Neural progenitor cell (in vitro differentiated cells): ENCODE measurements at regions not wholly inside any gene's neighbourhood (a gene's known extent, or its start where the extent isn't known, plus 50 kb on each side); places are given as distances from the start of the nearest gene placed in this dataset.
A peak's percentile ranks its signal among the peaks of the same experiment; 100 is the strongest.

Source experiments
- DNase-seq: peaks from one replicate; pipeline ENCODE4 v3.0.0-alpha.2; 2016; ENCODE audit warnings: low spot score
- H2AFZ ChIP-seq: fragments of 200-600 bp; sonication (generic); replicated peaks from 2 replicates; pipeline ENCODE4 v1.6.1; 2016; ENCODE audit warnings: antibody characterized with exemption
- H3F3A ChIP-seq: fragments of 200-600 bp; sonication (generic); 2 replicates; pipeline ENCODE4 v1.6.1; 2016; ENCODE audit warnings: antibody characterized with exemption, low read depth
- H3K27ac ChIP-seq: fragments of 200-600 bp; sonication (generic); 2 replicates; pipeline ENCODE4 v1.5.1; 2016; ENCODE audit warnings: mild to moderate bottlenecking
- H3K27me3 ChIP-seq: fragments of 200-600 bp; sonication (generic); 2 replicates; pipeline ENCODE4 v1.6.1; 2016; ENCODE audit warnings: mild to moderate bottlenecking, moderate library complexity
- H3K36me3 ChIP-seq: fragments of 200-600 bp; sonication (generic); 2 replicates; pipeline ENCODE4 v1.5.1; 2016
- H3K4me1 ChIP-seq: fragments of 200-600 bp; sonication (generic); 2 replicates; pipeline ENCODE4 v1.6.1; 2016; ENCODE audit warnings: mixed run types
- H3K4me2 ChIP-seq: fragments of 200-600 bp; sonication (generic); 2 replicates; pipeline ENCODE4 v1.6.1; 2016
- H3K4me3 ChIP-seq: fragments of 200-600 bp; sonication (generic); 2 replicates; pipeline ENCODE4 v1.5.1; 2016
- H3K79me2 ChIP-seq: fragments of 200-600 bp; sonication (generic); 2 replicates; pipeline ENCODE4 v1.6.1; 2016; ENCODE audit warnings: low read depth
- H3K9ac ChIP-seq: fragments of 200-600 bp; sonication (generic); 2 replicates; pipeline ENCODE4 v1.6.1; 2016
- H3K9me3 ChIP-seq: fragments of 200-600 bp; sonication (generic); 2 replicates; pipeline ENCODE4 v1.5.1; 2016; ENCODE audit warnings: low read depth
- H4K20me1 ChIP-seq: fragments of 200-600 bp; sonication (generic); 2 replicates; pipeline ENCODE4 v1.6.1; 2016; ENCODE audit warnings: low read depth
- H3K27ac Mint-ChIP-seq: 3 replicates; pipeline ENCODE4 v1.8.0; 2021; ENCODE audit warnings: mixed read lengths
- H3K27me3 Mint-ChIP-seq: 2 replicates; pipeline ENCODE4 v1.8.0; 2022; ENCODE audit warnings: low read depth, mild to moderate bottlenecking, inconsistent platforms, moderate library complexity, mixed read lengths; ENCODE audit not compliant: insufficient read depth
- H3K36me3 Mint-ChIP-seq: 3 replicates; pipeline ENCODE4 v1.8.0; 2021; ENCODE audit warnings: mixed read lengths
- H3K4me1 Mint-ChIP-seq: 3 replicates; pipeline ENCODE4 v1.8.0; 2021; ENCODE audit warnings: mixed read lengths
- H3K4me3 Mint-ChIP-seq: 3 replicates; pipeline ENCODE4 v1.8.0; 2021; ENCODE audit warnings: mild to moderate bottlenecking, moderate library complexity, mixed read lengths
- H3K9me3 Mint-ChIP-seq: 3 replicates; pipeline ENCODE4 v1.8.0; 2020; ENCODE audit warnings: mixed read lengths
- CTCF ChIP-seq: fragments of 200-600 bp; sonication (generic); IDR thresholded peaks from 2 replicates; pipeline ENCODE4 v1.5.1; 2017; ENCODE audit warnings: antibody characterized with exemption, mild to moderate bottlenecking
- EZH2 ChIP-seq: fragments of 200-600 bp; sonication (generic); IDR thresholded peaks from 2 replicates; pipeline ENCODE4 v1.6.1; 2017; ENCODE audit warnings: antibody characterized with exemption, mild to moderate bottlenecking, moderate library complexity
- EZH2phosphoT487 ChIP-seq: fragments of 200-600 bp; sonication (generic); IDR thresholded peaks from 2 replicates; pipeline ENCODE4 v1.6.1; 2017; ENCODE audit warnings: antibody characterized with exemption

DNA sequence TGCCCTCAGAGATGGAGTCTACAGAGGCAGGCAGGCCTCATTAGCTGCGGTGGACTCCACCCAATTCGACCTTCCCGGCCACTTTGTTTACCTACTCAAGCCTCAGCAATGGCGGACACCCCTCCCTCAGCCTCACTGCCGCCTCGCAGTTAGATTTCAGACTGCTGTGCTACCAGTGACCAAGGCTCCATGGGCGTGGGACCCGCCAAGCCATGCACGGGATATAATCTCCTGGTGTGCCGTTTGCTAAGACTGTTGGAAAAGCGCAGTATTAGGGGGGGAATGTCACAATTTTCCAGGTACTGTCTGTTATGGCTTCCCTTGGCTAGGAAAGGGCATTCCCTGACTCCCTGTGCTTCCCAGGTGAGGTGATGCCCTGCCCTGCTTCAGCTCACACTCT lies 252.3 kb downstream of the ARL4A start:
- H3K79me2 ChIP-seq = no peaks in the 10 kb centered on the region
- Mint-ChIP-seq H3K4me1 (no peaks in the 10 kb centered on the region), H3K9me3 (peaks cover 44% of the 10 kb centered on the region), H3K4me3 (no peak overlapping the region), H3K27me3 (no peaks in the 10 kb centered on the region), H3K27ac (no peak overlapping the region), H3K36me3 (peaks cover 17% of the 10 kb centered on the region)
- no peak overlapping the region for H3K4me2 ChIP-seq
- no peaks in the 10 kb centered on the region for H3K36me3 ChIP-seq
- no peak for TF ChIP-seq CTCF
- no peak for TF ChIP-seq EZH2phosphoT487
- no peak for TF ChIP-seq EZH2
- no peak overlapping the region for H2AFZ ChIP-seq
- no peaks in the 10 kb centered on the region for H3F3A ChIP-seq
- H3K4me3 ChIP-seq = no peak overlapping the region
- H4K20me1 ChIP-seq = no peaks in the 10 kb centered on the region
- H3K9me3 ChIP-seq = no peaks in the 10 kb centered on the region
- no peaks in the 10 kb centered on the region for H3K4me1 ChIP-seq
- no peak overlapping the region for H3K9ac ChIP-seq
- H3K27ac ChIP-seq = no peak overlapping the region
- no peaks in the 10 kb centered on the region for H3K27me3 ChIP-seq
- no peak for DNase-seq

DNA sequence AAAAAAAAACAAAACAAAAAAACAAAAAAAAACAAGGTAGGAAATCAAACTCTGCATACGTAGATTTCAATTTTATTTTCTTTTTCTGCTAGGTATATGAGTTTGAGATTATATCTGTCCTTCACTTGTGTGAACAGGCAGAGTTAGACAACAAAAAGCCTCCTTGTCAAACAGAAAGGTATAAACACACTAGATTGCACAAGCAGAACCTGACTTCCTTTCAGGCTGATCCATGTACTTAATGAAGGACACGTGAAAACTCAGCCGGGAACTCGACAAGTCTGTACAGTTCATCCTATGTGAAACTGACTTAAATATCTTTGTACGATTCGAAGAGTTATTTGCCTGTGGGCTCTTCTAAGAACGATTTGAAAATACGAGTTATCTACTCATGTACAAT lies 254.1 kb downstream of the ARL4A start:
- Mint-ChIP-seq H3K27ac (no peak overlapping the region), H3K4me1 (no peaks in the 10 kb centered on the region), H3K4me3 (no peak overlapping the region), H3K9me3 (peaks cover 36% of the 10 kb centered on the region), H3K36me3 (peaks cover 15% of the 10 kb centered on the region), H3K27me3 (no peaks in the 10 kb centered on the region)
- H3K9ac ChIP-seq = no peak overlapping the region
- H3K79me2 ChIP-seq = no peaks in the 10 kb centered on the region
- H3K4me2 ChIP-seq = no peak overlapping the region
- H3K36me3 ChIP-seq = no peaks in the 10 kb centered on the region
- TF ChIP-seq EZH2phosphoT487 = no peak
- TF ChIP-seq EZH2 = no peak
- TF ChIP-seq CTCF = no peak
- H4K20me1 ChIP-seq = no peaks in the 10 kb centered on the region
- no peaks in the 10 kb centered on the region for H3F3A ChIP-seq
- no peaks in the 10 kb centered on the region for H3K9me3 ChIP-seq
- H3K4me1 ChIP-seq = no peaks in the 10 kb centered on the region
- no peak overlapping the region for H3K4me3 ChIP-seq
- peak overlapping the region; percentile 18 for H2AFZ ChIP-seq
- H3K27ac ChIP-seq = no peak overlapping the region
- DNase-seq = no peak
- H3K27me3 ChIP-seq = no peaks in the 10 kb centered on the region

DNA sequence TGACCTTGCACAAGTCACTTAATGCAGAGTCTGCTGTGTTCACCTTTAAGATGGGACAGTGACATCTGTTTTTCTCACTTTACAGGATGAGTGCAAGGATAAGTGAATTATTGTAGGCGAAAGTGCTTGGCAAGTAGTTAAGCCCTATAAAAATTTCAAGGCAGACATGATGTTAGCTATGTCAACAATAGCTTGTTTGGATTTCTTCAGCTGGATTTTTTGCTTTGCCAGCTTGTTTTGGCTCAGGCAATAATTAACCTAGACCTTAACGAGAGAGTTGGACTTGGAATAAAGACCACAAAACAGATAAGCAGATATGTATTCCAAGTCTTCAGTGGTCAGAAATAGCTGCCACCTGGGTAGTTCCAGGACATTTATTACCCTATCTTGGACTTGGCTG lies 255.2 kb downstream of the ARL4A start:
- no peak overlapping the region for H2AFZ ChIP-seq
- no peak for DNase-seq
- H3K27me3 ChIP-seq = no peaks in the 10 kb centered on the region
- Mint-ChIP-seq H3K4me3 (no peak overlapping the region), H3K27ac (no peak overlapping the region), H3K9me3 (peaks cover 27% of the 10 kb centered on the region), H3K27me3 (no peaks in the 10 kb centered on the region), H3K36me3 (peaks cover 11% of the 10 kb centered on the region), H3K4me1 (no peaks in the 10 kb centered on the region)
- no peak overlapping the region for H3K4me3 ChIP-seq
- H4K20me1 ChIP-seq = no peaks in the 10 kb centered on the region
- no peak overlapping the region for H3K9ac ChIP-seq
- no peak for TF ChIP-seq EZH2phosphoT487
- H3K27ac ChIP-seq = no peak overlapping the region
- no peaks in the 10 kb centered on the region for H3K36me3 ChIP-seq
- H3K79me2 ChIP-seq = no peaks in the 10 kb centered on the region
- no peaks in the 10 kb centered on the region for H3K4me1 ChIP-seq
- H3F3A ChIP-seq = no peaks in the 10 kb centered on the region
- H3K9me3 ChIP-seq = no peaks in the 10 kb centered on the region
- H3K4me2 ChIP-seq = no peak overlapping the region

- TF ChIP-seq EZH2 = no peak
- TF ChIP-seq EZH2phosphoT487 = no peak
- TF ChIP-seq CTCF = no peak
- H3K9me3 ChIP-seq = no peaks in the 10 kb centered on the region
- Mint-ChIP-seq H3K4me3 (no peak overlapping the region), H3K9me3 (peaks cover 16% of the 10 kb centered on the region), H3K36me3 (peaks cover 7% of the 10 kb centered on the region), H3K27ac (no peak overlapping the region), H3K4me1 (peaks cover 2% of the 10 kb centered on the region), H3K27me3 (no peaks in the 10 kb centered on the region)
- no peak overlapping the region for H2AFZ ChIP-seq
- H3K4me1 ChIP-seq = no peaks in the 10 kb centered on the region
- H3K36me3 ChIP-seq = no peaks in the 10 kb centered on the region
- H4K20me1 ChIP-seq = no peaks in the 10 kb centered on the region
- H3K27me3 ChIP-seq = no peaks in the 10 kb centered on the region
- H3K9ac ChIP-seq = no peak overlapping the region
- H3F3A ChIP-seq = no peaks in the 10 kb centered on the region
- DNase-seq = no peak
- H3K79me2 ChIP-seq = no peaks in the 10 kb centered on the region
- no peak overlapping the region for H3K4me2 ChIP-seq
- H3K4me3 ChIP-seq = no peak overlapping the region
- no peak overlapping the region for H3K27ac ChIP-seq
These were observed 256.3 kb downstream of the ARL4A start for GRCh38 chr7:12943781-12944180.
